GM12878 (cell line): ENCODE measurements at regions not wholly inside any gene's neighbourhood (a gene's known extent, or its start where the extent isn't known, plus 50 kb on each side); places are given as distances from the start of the nearest gene placed in this dataset.

Experiments
- CEBPB ChIP-seq, 2 experiments: fragments of 150-350 bp in 1 of 2; IDR thresholded peaks; 2 replicates each; pipeline ENCODE4 v1.6.1; 2012 to 2014; ENCODE audit warnings: low read depth in 2 of 2, low read length in 2 of 2, borderline replicate concordance in 1 of 2, inconsistent platforms in 1 of 2
- CUX1 ChIP-seq: IDR thresholded peaks from 2 replicates; pipeline ENCODE4 v1.6.1; 2012; ENCODE audit warnings: improper control_type of control experiment, low read depth, low read length; ENCODE audit not compliant: insufficient replicate concordance
- FOXM1 ChIP-seq: IDR thresholded peaks from 2 replicates; pipeline ENCODE4 v1.6.1; 2012; ENCODE audit warnings: low read depth, mild to moderate bottlenecking, inconsistent platforms, low read length, moderate library complexity
- MLLT1 ChIP-seq: fragments of 450-650 bp; IDR thresholded peaks from 2 replicates; pipeline ENCODE4 v1.6.1; 2016; ENCODE audit warnings: mild to moderate bottlenecking
- NR2C2 ChIP-seq: IDR thresholded peaks from 2 replicates; pipeline ENCODE4 v1.6.1; 2011; ENCODE audit warnings: borderline replicate concordance, low read depth; ENCODE audit not compliant: control insufficient read depth, insufficient read length
- PAX5 ChIP-seq: IDR thresholded peaks from 2 replicates; pipeline ENCODE4 v1.6.1; 2011; ENCODE audit warnings: low read depth, low read length, borderline replicate concordance
- RUNX3 ChIP-seq: IDR thresholded peaks from 2 replicates; pipeline ENCODE4 v1.6.1; 2012; ENCODE audit warnings: low read length, inconsistent platforms
- TCF3 ChIP-seq: IDR thresholded peaks from 2 replicates; pipeline ENCODE4 v1.6.1; 2012; ENCODE audit warnings: low read depth, mild to moderate bottlenecking, low read length, borderline replicate concordance; ENCODE audit not compliant: insufficient read depth
- USF1 ChIP-seq: IDR thresholded peaks from 2 replicates; pipeline ENCODE4 v1.6.1; 2011; ENCODE audit warnings: borderline replicate concordance, low read depth, mild to moderate bottlenecking, moderate library complexity, mixed read lengths, low read length; ENCODE audit not compliant: insufficient read depth; ENCODE audit errors: extremely low read length

- TF ChIP-seq CUX1: no peak
- TF ChIP-seq CEBPB (IDR thresholded peaks at IDR 0.05; ENCODE audit: borderline replicate concordance in 1 of 2, low read depth in 2 of 2, low read length in 2 of 2): no peak
- no peak for TF ChIP-seq MLLT1
- no peak for TF ChIP-seq USF1
- TF ChIP-seq FOXM1: no peak
- no peak for TF ChIP-seq TCF3
- no peak for TF ChIP-seq RUNX3
- no peak for TF ChIP-seq NR2C2
- TF ChIP-seq PAX5: no peak
Measured at GRCh38 chr5:27414099-27414498, 375.7 kb upstream of the CDH9 start (continued).
